ENCODE measurements at regions not wholly inside any gene's neighbourhood (a gene's known extent, or its start where the extent isn't known, plus 50 kb on each side); places are given as distances from the start of the nearest gene placed in this dataset.

DNA sequence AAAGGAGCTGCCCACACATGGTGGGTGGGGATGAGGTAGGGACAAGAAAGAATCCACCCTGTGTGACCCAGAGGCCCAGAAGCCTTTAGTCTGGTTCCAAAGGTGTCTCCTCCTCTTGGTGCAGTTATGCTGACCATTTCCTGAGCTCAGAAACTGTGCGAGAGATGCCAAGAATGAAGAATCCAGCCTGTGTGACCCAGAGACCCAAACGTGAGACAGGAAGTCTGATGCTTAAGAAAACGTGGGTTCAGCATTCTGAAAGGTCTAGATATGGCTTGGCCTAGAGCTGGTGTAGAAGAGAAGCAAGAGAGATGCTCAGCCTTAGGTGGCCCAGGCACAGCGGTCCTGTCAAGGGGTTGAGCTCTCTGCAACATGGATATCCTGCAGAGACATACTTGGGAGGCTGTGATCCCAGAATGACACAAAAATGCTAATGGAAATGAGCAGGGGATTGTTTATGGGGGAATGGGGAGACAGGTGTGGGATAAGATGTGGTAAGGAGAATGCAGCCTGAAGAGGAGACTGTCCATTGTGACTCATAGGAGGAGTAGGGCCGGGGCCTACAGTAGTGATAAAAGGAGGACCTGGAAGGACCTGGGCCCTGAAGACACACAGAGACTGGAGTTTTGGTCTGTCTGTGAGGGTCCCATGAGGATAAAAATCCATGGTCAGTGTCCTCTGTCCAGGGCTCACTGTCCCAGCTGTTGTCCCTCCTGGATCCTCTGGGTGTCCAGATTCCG lies 79.0 kb downstream of the ZNF280B start:
- Mint-ChIP-seq H3K27me3 (ENCODE audit: insufficient read depth) (peaks cover 99% of the 10 kb centered on the region), H3K36me3 (ENCODE audit: low read depth) (no peaks in the 10 kb centered on the region), H3K4me3 (no peak overlapping the region), H3K27ac (no peak overlapping the region), H3K4me1 (no peaks in the 10 kb centered on the region), H3K9me3 (no peaks in the 10 kb centered on the region)
- WGBS, 2 experiments (ENCODE audit: insufficient coverage in 1 of 2, insufficient read length in 1 of 2), result 66 to 68% methylated on average over 6 of the region's 6 CpGs
- no peak overlapping the region for H3K9ac ChIP-seq (ENCODE audit: extremely low read depth, low read length, poor library complexity, severe bottlenecking)
- H3K4me1 ChIP-seq (ENCODE audit: control insufficient read depth, insufficient read depth, low read length), result no peaks in the 10 kb centered on the region
- no peak overlapping the region for H3K27ac ChIP-seq (ENCODE audit: low read depth, low read length)
- no peaks in the 10 kb centered on the region for H3K9me3 ChIP-seq (ENCODE audit: control insufficient read depth, low read length)
- no peak for DNase-seq
- H3K4me3 ChIP-seq (ENCODE audit: low read length), result no peak overlapping the region
- H3K27me3 ChIP-seq (ENCODE audit: control insufficient read depth, insufficient read depth, low read length, poor library complexity, severe bottlenecking), result peaks cover 95% of the 10 kb centered on the region
- H3K36me3 ChIP-seq (ENCODE audit: control insufficient read depth, insufficient read depth, low read length), result no peaks in the 10 kb centered on the region
- TF ChIP-seq, protein P1, sequence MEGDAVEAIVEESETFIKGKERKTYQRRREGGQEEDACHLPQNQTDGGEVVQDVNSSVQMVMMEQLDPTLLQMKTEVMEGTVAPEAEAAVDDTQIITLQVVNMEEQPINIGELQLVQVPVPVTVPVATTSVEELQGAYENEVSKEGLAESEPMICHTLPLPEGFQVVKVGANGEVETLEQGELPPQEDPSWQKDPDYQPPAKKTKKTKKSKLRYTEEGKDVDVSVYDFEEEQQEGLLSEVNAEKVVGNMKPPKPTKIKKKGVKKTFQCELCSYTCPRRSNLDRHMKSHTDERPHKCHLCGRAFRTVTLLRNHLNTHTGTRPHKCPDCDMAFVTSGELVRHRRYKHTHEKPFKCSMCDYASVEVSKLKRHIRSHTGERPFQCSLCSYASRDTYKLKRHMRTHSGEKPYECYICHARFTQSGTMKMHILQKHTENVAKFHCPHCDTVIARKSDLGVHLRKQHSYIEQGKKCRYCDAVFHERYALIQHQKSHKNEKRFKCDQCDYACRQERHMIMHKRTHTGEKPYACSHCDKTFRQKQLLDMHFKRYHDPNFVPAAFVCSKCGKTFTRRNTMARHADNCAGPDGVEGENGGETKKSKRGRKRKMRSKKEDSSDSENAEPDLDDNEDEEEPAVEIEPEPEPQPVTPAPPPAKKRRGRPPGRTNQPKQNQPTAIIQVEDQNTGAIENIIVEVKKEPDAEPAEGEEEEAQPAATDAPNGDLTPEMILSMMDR (conservative IDR thresholded peaks at IDR 0.05), result no peak

DNA sequence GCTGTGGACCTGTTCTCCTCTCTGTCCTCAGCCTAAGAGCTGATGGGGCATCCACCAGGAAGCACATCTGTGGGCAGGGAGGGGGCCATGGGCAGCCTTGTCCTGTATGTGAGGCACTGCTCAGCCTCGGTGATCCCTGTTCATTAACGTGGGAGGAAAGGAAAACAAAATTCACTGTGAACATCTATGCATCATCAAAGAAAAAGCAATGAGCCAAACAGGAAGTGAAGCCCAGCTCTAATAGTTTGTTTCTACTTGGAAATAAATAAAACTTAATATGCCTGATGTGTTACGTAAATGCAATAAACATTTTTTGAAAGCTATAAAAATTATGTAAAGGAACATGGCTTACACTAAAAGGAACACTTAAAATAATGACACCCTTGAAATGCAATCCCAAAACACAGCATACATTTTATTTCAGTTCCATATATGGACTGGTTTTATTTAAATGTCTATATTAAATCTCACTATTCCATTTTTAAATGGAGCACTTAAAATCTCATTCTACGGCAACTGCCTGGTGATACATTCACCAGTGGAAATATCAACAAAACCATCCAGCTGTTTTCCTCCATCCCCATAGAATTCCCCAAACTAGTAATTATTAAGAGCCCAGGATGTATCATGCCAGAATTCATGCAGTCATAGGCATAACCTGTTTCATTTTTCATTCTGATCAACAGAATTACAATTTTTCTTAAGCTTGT lies 78.3 kb downstream of the ZNF280B start:
- no peak overlapping the region for H3K4me3 ChIP-seq (ENCODE audit: low read length)

DNA sequence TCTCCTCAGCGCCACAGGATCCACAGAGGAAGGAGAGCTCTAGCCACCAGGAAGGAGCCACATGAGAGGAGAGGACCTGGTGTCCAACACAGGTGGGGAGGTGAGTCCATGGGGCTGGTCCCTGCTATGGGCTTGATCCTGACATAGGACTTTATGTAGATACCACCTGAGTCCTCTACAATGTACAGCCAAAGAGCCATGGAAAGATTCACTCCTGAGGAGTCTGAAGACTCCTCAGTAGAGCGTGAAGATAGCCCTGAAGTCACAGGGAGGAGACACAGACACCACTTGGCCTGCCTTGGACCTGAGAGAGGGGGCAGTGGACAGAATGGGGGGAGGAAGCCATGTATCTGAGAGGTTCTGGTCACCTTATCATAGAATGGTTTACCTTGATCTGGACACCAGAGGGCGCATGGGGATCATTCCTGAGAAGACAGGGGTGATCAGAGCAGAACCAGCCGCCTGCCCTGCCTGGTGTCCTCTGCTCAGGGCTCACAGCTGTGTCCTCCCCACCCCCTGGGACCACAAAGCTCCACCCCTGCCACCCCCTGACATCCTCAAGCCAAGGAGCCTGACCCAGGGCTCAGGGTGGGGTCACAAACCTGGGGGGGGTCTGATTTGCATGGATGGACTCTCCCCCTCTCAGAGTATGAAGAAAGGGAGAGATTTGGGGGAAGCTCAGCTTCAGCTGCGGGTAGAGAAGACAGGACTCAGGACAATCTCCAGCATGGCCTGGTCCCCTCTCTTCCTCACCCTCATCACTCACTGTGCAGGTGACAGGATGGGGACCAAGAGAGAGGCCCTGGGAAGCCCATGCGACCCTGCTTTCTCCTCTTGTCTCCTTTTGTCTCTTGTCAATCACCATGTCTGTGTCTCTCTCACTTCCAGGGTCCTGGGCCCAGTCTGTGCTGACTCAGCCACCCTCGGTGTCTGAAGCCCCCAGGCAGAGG lies 77.0 kb downstream of the ZNF280B start:
- Histone ChIP-seq H3K36me3 (ENCODE audit: control insufficient read depth, insufficient read depth, low read length) (no peaks in the 10 kb centered on the region), H3K27me3 (ENCODE audit: control insufficient read depth, insufficient read depth, low read length, poor library complexity, severe bottlenecking) (peaks cover 96% of the 10 kb centered on the region), H3K9me3 (ENCODE audit: control insufficient read depth, low read length) (no peaks in the 10 kb centered on the region), H3K27ac (ENCODE audit: low read depth, low read length) (no peak overlapping the region), H3K4me1 (ENCODE audit: control insufficient read depth, insufficient read depth, low read length) (no peaks in the 10 kb centered on the region), H3K4me3 (ENCODE audit: low read length) (no peak overlapping the region), H3K9ac (ENCODE audit: extremely low read depth, low read length, poor library complexity, severe bottlenecking) (no peak overlapping the region)
- no peaks in the 10 kb centered on the region for H3K4me1 Mint-ChIP-seq
- no peaks in the 10 kb centered on the region for H3K36me3 Mint-ChIP-seq (ENCODE audit: low read depth)
- TF ChIP-seq, protein P1 (conservative IDR thresholded peaks at IDR 0.05), result peak; percentile 80
- peak; percentile 90 for DNase-seq
- no peaks in the 10 kb centered on the region for H3K9me3 Mint-ChIP-seq
- H3K27me3 Mint-ChIP-seq (ENCODE audit: insufficient read depth), result peaks cover 99% of the 10 kb centered on the region
- no peak overlapping the region for H3K4me3 Mint-ChIP-seq
- WGBS, 2 experiments (ENCODE audit: insufficient coverage in 1 of 2, insufficient read length in 1 of 2), result 40 to 53% methylated on average over 4 to 7 of the region's 7 CpGs
- H3K27ac Mint-ChIP-seq, result no peak overlapping the region

More for the DNA sequence above, 78.3 kb downstream of the ZNF280B start:
- Histone ChIP-seq H3K36me3 (ENCODE audit: control insufficient read depth, insufficient read depth, low read length) (no peaks in the 10 kb centered on the region), H3K9ac (ENCODE audit: extremely low read depth, low read length, poor library complexity, severe bottlenecking) (no peak overlapping the region), H3K27ac (ENCODE audit: low read depth, low read length) (no peak overlapping the region), H3K4me1 (ENCODE audit: control insufficient read depth, insufficient read depth, low read length) (no peaks in the 10 kb centered on the region), H3K9me3 (ENCODE audit: control insufficient read depth, low read length) (no peaks in the 10 kb centered on the region), H3K27me3 (ENCODE audit: control insufficient read depth, insufficient read depth, low read length, poor library complexity, severe bottlenecking) (peaks cover 96% of the 10 kb centered on the region)
- no peaks in the 10 kb centered on the region for H3K9me3 Mint-ChIP-seq
- no peak overlapping the region for H3K27ac Mint-ChIP-seq
- TF ChIP-seq, protein P1 (conservative IDR thresholded peaks at IDR 0.05), result no peak
- no peak overlapping the region for H3K4me3 Mint-ChIP-seq
- no peaks in the 10 kb centered on the region for H3K4me1 Mint-ChIP-seq
- no peaks in the 10 kb centered on the region for H3K36me3 Mint-ChIP-seq (ENCODE audit: low read depth)
- H3K27me3 Mint-ChIP-seq (ENCODE audit: insufficient read depth), result peaks cover 99% of the 10 kb centered on the region
- 70 to 87% methylated on average over 2 to 3 of the region's 4 CpGs for whole genome bisulfite sequencing, 2 experiments (ENCODE audit: insufficient coverage in 1 of 2, insufficient read length in 1 of 2)
- no peak for DNase-seq

Data from endodermal cell (in vitro differentiated cells).